Effector CD8-positive, alpha-beta T cell (primary cell): ENCODE measurements at regions not wholly inside any gene's neighbourhood (a gene's known extent, or its start where the extent isn't known, plus 50 kb on each side); places are given as distances from the start of the nearest gene placed in this dataset.
"Not testable (repeated sequence)": the region's sequence is repeated elsewhere in the genome, so short reads cannot be mapped to it uniquely, and the experiment has no call there.

Experiments
- DNase-seq: peaks from one replicate; lab custom pipeline; 2025; lab: John Stamatoyannopoulos, UW

- no peak for DNase-seq
These were observed 50.6 kb upstream of the FER start for GRCh38 chr5:108696951-108697715.

GRCh38 chr5:108696407-108696806, 51.3 kb upstream of the FER start:
- DNase-seq: no peak

- DNase-seq: no peak
These were observed 59.2 kb upstream of the FER start for GRCh38 chr5:108688485-108688884.

- DNase-seq: no peak
These were observed 60.0 kb upstream of the FER start for GRCh38 chr5:108687595-108688200.

- DNase-seq: no peak
These were observed 61.0 kb upstream of the FER start for GRCh38 chr5:108686676-108687075.

GRCh38 chr5:108685448-108686216, 62.1 kb upstream of the FER start:
- DNase-seq: not testable (repeated sequence)

- DNase-seq: no peak
These were observed 66.4 kb upstream of the FER start for GRCh38 chr5:108681079-108681921.

GRCh38 chr5:108678091-108678490, 69.6 kb upstream of the FER start:
- DNase-seq: no peak

GRCh38 chr5:108675736-108676135, 72.0 kb upstream of the FER start:
- no peak for DNase-seq

- no peak for DNase-seq
These were observed 75.1 kb upstream of the FER start for GRCh38 chr5:108672639-108673038.

- no peak for DNase-seq
These were observed 77.0 kb upstream of the FER start for GRCh38 chr5:108670591-108671289.

GRCh38 chr5:108669462-108669861, 78.2 kb upstream of the FER start:
- DNase-seq: no peak

GRCh38 chr5:108661590-108662219, 86.0 kb upstream of the FER start:
- no peak for DNase-seq

- no peak for DNase-seq
These were observed 86.7 kb upstream of the FER start for GRCh38 chr5:108661024-108661423.

- no peak for DNase-seq
These were observed 87.4 kb upstream of the FER start for GRCh38 chr5:108660291-108660690.

- DNase-seq: no peak
These were observed 88.2 kb upstream of the FER start for GRCh38 chr5:108659531-108659930.

- DNase-seq: no peak
These were observed 91.8 kb upstream of the FER start for GRCh38 chr5:108655750-108656450.

GRCh38 chr5:108654051-108654450, 93.6 kb upstream of the FER start:
- DNase-seq: no peak

- DNase-seq: no peak
These were observed 94.5 kb upstream of the FER start for GRCh38 chr5:108653201-108653600.

- no peak for DNase-seq
These were observed 96.7 kb upstream of the FER start for GRCh38 chr5:108650997-108651396.
